ENCODE measurements at regions not wholly inside any gene's neighbourhood (a gene's known extent, or its start where the extent isn't known, plus 50 kb on each side); places are given as distances from the start of the nearest gene placed in this dataset.

DNA sequence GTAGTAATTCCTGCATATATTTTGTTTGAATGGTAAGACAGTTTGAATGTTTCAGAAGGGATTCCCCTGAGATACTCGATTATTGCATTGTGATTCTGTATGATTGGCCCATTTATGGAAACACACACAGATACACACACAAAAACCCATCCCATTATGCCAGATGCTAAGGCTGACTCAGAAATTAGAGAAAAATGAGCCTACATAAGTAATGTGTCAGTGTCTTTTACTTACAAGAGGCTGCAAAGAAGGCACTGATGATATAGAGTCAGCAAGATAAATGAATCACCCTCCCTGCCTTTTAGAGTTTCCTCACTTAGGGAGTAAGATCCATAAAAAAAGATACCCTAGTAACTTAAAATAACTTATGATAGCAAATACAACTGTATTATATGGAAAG is 1481.1 kb upstream of the ACVR2A start:
- TF ChIP-seq, protein P1, sequence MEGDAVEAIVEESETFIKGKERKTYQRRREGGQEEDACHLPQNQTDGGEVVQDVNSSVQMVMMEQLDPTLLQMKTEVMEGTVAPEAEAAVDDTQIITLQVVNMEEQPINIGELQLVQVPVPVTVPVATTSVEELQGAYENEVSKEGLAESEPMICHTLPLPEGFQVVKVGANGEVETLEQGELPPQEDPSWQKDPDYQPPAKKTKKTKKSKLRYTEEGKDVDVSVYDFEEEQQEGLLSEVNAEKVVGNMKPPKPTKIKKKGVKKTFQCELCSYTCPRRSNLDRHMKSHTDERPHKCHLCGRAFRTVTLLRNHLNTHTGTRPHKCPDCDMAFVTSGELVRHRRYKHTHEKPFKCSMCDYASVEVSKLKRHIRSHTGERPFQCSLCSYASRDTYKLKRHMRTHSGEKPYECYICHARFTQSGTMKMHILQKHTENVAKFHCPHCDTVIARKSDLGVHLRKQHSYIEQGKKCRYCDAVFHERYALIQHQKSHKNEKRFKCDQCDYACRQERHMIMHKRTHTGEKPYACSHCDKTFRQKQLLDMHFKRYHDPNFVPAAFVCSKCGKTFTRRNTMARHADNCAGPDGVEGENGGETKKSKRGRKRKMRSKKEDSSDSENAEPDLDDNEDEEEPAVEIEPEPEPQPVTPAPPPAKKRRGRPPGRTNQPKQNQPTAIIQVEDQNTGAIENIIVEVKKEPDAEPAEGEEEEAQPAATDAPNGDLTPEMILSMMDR (IDR thresholded peaks at IDR 0.05): no peak
- no peak for TF ChIP-seq POLR2A (IDR thresholded peaks at IDR 0.05)
